ENCODE measurements at regions not wholly inside any gene's neighbourhood (a gene's known extent, or its start where the extent isn't known, plus 50 kb on each side); places are given as distances from the start of the nearest gene placed in this dataset.

GRCh38 chr11:106327637-106328036, 250.2 kb downstream of the AASDHPPT start:
- Histone ChIP-seq H3K9me3 (ENCODE audit: control insufficient read depth, insufficient read depth, low read depth, low read length) (no peaks in the 10 kb centered on the region), H3K27ac (ENCODE audit: insufficient read depth, low read length) (no peak overlapping the region), H4K20me1 (ENCODE audit: control insufficient read depth, extremely low read depth, insufficient read depth, low read length) (no peaks in the 10 kb centered on the region), H3K4me1 (ENCODE audit: control insufficient read depth, extremely low read depth, insufficient read depth, low read length) (no peaks in the 10 kb centered on the region), H3K79me2 (ENCODE audit: control insufficient read depth, insufficient read depth, low read length) (no peaks in the 10 kb centered on the region), H3K36me3 (ENCODE audit: control insufficient read depth, insufficient read depth, low read length) (no peaks in the 10 kb centered on the region), H3K27me3 (ENCODE audit: control insufficient read depth, insufficient read depth, low read length) (no peaks in the 10 kb centered on the region), H3K4me3 (replicated peaks in 1 of 4; ENCODE audit: control extremely low read depth in 1 of 4, insufficient read depth in 1 of 4, low read depth in 3 of 4, low read length in 4 of 4) (no peak overlapping the region), H3K9ac (ENCODE audit: insufficient read depth, low read length) (no peak overlapping the region), H2AFZ (ENCODE audit: low read length) (no peak overlapping the region), H3K4me2 (ENCODE audit: extremely low read depth, insufficient read depth, low read length) (no peak overlapping the region)
- TF ChIP-seq, protein P1, sequence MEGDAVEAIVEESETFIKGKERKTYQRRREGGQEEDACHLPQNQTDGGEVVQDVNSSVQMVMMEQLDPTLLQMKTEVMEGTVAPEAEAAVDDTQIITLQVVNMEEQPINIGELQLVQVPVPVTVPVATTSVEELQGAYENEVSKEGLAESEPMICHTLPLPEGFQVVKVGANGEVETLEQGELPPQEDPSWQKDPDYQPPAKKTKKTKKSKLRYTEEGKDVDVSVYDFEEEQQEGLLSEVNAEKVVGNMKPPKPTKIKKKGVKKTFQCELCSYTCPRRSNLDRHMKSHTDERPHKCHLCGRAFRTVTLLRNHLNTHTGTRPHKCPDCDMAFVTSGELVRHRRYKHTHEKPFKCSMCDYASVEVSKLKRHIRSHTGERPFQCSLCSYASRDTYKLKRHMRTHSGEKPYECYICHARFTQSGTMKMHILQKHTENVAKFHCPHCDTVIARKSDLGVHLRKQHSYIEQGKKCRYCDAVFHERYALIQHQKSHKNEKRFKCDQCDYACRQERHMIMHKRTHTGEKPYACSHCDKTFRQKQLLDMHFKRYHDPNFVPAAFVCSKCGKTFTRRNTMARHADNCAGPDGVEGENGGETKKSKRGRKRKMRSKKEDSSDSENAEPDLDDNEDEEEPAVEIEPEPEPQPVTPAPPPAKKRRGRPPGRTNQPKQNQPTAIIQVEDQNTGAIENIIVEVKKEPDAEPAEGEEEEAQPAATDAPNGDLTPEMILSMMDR (conservative IDR thresholded peaks at IDR 0.05 in 1 of 2, IDR thresholded peaks at IDR 0.05 in 1 of 2; ENCODE audit: low read depth in 1 of 2, low read length in 2 of 2), result no peak
- no peak for TF ChIP-seq EZH2 (IDR thresholded peaks at IDR 0.05; ENCODE audit: low read length, missing control alignments)
- DNase-seq (ENCODE audit: low read depth in 2 of 2), result no peak

DNA sequence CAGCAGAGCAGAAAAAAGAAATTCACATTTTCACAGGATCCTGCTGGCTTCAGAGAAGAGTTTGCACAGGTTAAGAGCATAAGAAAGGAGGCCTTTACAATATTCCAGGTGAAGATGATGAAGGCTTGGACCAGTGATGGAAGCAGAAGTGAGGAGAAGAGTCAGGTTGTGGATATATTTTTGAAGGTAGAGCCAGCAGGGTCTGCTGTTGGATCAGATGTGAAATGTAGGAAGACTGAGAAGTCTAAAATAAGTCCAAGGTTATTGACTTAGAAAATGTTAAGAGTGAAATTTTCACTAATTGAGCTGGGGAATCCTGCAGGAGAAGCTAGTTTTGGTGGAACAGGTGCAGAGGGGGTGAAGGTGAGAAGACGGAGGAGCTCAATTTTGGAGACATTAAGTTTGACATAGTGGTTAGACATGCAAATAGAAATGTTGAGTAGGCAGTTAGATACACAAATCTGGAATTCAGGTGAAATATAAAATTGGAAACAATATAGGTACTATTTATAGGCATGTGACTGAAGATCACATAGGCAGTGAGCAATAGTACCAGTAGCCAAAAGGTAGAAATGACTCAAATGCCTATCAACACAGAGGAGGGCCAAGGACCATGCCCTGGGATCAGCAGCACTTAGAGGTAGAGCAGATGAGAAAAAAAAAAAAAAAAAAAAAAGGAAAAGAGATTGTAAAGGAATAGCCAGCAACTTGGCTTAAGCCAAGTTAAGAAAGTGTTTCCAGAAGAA, 252.0 kb downstream of the AASDHPPT start:
- H3K27ac ChIP-seq (ENCODE audit: insufficient read depth, low read length), result no peak overlapping the region
- H2AFZ ChIP-seq (ENCODE audit: low read length), result no peak overlapping the region
- no peak overlapping the region for H3K4me2 ChIP-seq (ENCODE audit: extremely low read depth, insufficient read depth, low read length)
- H3K4me3 ChIP-seq (replicated peaks in 1 of 4; ENCODE audit: control extremely low read depth in 1 of 4, insufficient read depth in 1 of 4, low read depth in 3 of 4, low read length in 4 of 4), result no peak overlapping the region
- TF ChIP-seq, protein P1 (conservative IDR thresholded peaks at IDR 0.05 in 1 of 2, IDR thresholded peaks at IDR 0.05 in 1 of 2; ENCODE audit: low read depth in 1 of 2, low read length in 2 of 2), result peak; percentile 5 to 35
- no peak for TF ChIP-seq EZH2 (IDR thresholded peaks at IDR 0.05; ENCODE audit: low read length, missing control alignments)
- no peaks in the 10 kb centered on the region for H3K36me3 ChIP-seq (ENCODE audit: control insufficient read depth, insufficient read depth, low read length)
- no peaks in the 10 kb centered on the region for H3K9me3 ChIP-seq (ENCODE audit: control insufficient read depth, insufficient read depth, low read depth, low read length)
- no peaks in the 10 kb centered on the region for H3K79me2 ChIP-seq (ENCODE audit: control insufficient read depth, insufficient read depth, low read length)
- H3K27me3 ChIP-seq (ENCODE audit: control insufficient read depth, insufficient read depth, low read length), result no peaks in the 10 kb centered on the region
- no peaks in the 10 kb centered on the region for H4K20me1 ChIP-seq (ENCODE audit: control insufficient read depth, extremely low read depth, insufficient read depth, low read length)
- H3K4me1 ChIP-seq (ENCODE audit: control insufficient read depth, extremely low read depth, insufficient read depth, low read length), result no peaks in the 10 kb centered on the region
- no peak overlapping the region for H3K9ac ChIP-seq (ENCODE audit: insufficient read depth, low read length)
- DNase-seq (ENCODE audit: low read depth in 2 of 2), result peak in 1 of 2 donors; percentile 23

DNA sequence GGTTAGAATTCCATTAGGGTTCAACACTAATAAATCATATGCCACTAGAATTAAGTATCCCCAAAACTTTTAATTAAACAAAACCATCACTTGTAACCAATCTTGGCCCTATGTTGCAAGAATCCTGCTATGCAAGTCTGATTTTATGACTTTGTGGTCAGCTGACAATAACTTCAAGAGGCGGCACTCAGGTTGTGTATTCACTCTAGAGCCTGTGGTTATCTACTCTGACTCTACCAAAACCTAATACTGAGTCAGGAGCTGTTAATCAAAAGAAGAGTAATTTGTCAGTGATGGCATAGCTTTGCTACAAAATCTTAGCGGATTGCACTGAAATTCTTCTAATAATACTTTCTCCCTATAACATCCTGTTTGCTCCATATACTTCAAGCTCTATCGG, 253.7 kb downstream of the AASDHPPT start:
- H3K9me3 ChIP-seq (ENCODE audit: control insufficient read depth, insufficient read depth, low read depth, low read length), result no peaks in the 10 kb centered on the region
- H3K79me2 ChIP-seq (ENCODE audit: control insufficient read depth, insufficient read depth, low read length), result no peaks in the 10 kb centered on the region
- H3K9ac ChIP-seq (ENCODE audit: insufficient read depth, low read length), result no peak overlapping the region
- no peaks in the 10 kb centered on the region for H3K27me3 ChIP-seq (ENCODE audit: control insufficient read depth, insufficient read depth, low read length)
- TF ChIP-seq, protein P1 (conservative IDR thresholded peaks at IDR 0.05 in 1 of 2, IDR thresholded peaks at IDR 0.05 in 1 of 2; ENCODE audit: low read depth in 1 of 2, low read length in 2 of 2), result no peak
- TF ChIP-seq EZH2 (IDR thresholded peaks at IDR 0.05; ENCODE audit: low read length, missing control alignments), result no peak
- no peaks in the 10 kb centered on the region for H3K4me1 ChIP-seq (ENCODE audit: control insufficient read depth, extremely low read depth, insufficient read depth, low read length)
- no peak overlapping the region for H2AFZ ChIP-seq (ENCODE audit: low read length)
- no peak overlapping the region for H3K4me3 ChIP-seq (replicated peaks in 1 of 4; ENCODE audit: control extremely low read depth in 1 of 4, insufficient read depth in 1 of 4, low read depth in 3 of 4, low read length in 4 of 4)
- H4K20me1 ChIP-seq (ENCODE audit: control insufficient read depth, extremely low read depth, insufficient read depth, low read length), result no peaks in the 10 kb centered on the region
- no peaks in the 10 kb centered on the region for H3K36me3 ChIP-seq (ENCODE audit: control insufficient read depth, insufficient read depth, low read length)
- DNase-seq (ENCODE audit: low read depth in 2 of 2), result peak in 1 of 2 donors; percentile 75
- no peak overlapping the region for H3K4me2 ChIP-seq (ENCODE audit: extremely low read depth, insufficient read depth, low read length)
- H3K27ac ChIP-seq (ENCODE audit: insufficient read depth, low read length), result no peak overlapping the region
